ENCODE measurements at regions not wholly inside any gene's neighbourhood (a gene's known extent, or its start where the extent isn't known, plus 50 kb on each side); places are given as distances from the start of the nearest gene placed in this dataset.

GRCh38 chr6:28695715-28696114 lies 170.0 kb downstream of the GPX5 start:
- peaks cover 79% of the 10 kb centered on the region for H3K27me3 ChIP-seq
- no peak for ATAC-seq
- intact Hi-C loops (cut with DNase I), result no loop called here
- H3K4me3 ChIP-seq, result no peak overlapping the region
- no peak for TF ChIP-seq CTCF (IDR thresholded peaks at IDR 0.05)
- DNase-seq, result no peak
- H3K36me3 ChIP-seq, result no peaks in the 10 kb centered on the region
- H3K9me3 ChIP-seq, result no peaks in the 10 kb centered on the region
- no peaks in the 10 kb centered on the region for H3K4me1 ChIP-seq
- no peak overlapping the region for H3K27ac ChIP-seq

- Histone ChIP-seq H3K4me1 (no peaks in the 10 kb centered on the region), H3K27ac (no peak overlapping the region), H3K36me3 (no peaks in the 10 kb centered on the region), H3K9me3 (no peaks in the 10 kb centered on the region), H3K27me3 (peaks cover 83% of the 10 kb centered on the region), H3K4me3 (no peak overlapping the region)
- TF ChIP-seq CTCF (IDR thresholded peaks at IDR 0.05), result no peak
- intact Hi-C loops (cut with DNase I), result no loop called here
- DNase-seq (no peak), ATAC-seq (no peak)
Measured at GRCh38 chr6:28696167-28696566, 170.5 kb downstream of the GPX5 start.

- Histone ChIP-seq H3K9me3 (no peaks in the 10 kb centered on the region), H3K4me3 (no peak overlapping the region), H3K27ac (no peak overlapping the region), H3K27me3 (peaks cover 86% of the 10 kb centered on the region), H3K4me1 (no peaks in the 10 kb centered on the region), H3K36me3 (no peaks in the 10 kb centered on the region)
- intact Hi-C loops (cut with DNase I), result no loop called here
- no peak for TF ChIP-seq CTCF (IDR thresholded peaks at IDR 0.05)
- no peak for DNase-seq
- ATAC-seq, result no peak
Measured at GRCh38 chr6:28696682-28697081, 171.0 kb downstream of the GPX5 start.

GRCh38 chr6:28707387-28708282 lies 182.0 kb downstream of the GPX5 start:
- no peak overlapping the region for H3K4me3 ChIP-seq
- DNase-seq (no peak), ATAC-seq (no peak)
- H3K27ac ChIP-seq, result no peak overlapping the region
- H3K4me1 ChIP-seq, result no peaks in the 10 kb centered on the region
- H3K27me3 ChIP-seq, result peaks cover 54% of the 10 kb centered on the region
- H3K36me3 ChIP-seq, result no peaks in the 10 kb centered on the region
- no peaks in the 10 kb centered on the region for H3K9me3 ChIP-seq
- no peak for TF ChIP-seq CTCF (IDR thresholded peaks at IDR 0.05)
- intact Hi-C loops (cut with DNase I), result no loop called here

GRCh38 chr6:28709478-28710349 lies 184.0 kb downstream of the GPX5 start:
- H3K9me3 ChIP-seq, result no peaks in the 10 kb centered on the region
- no peak overlapping the region for H3K27ac ChIP-seq
- peaks cover 53% of the 10 kb centered on the region for H3K27me3 ChIP-seq
- ATAC-seq (no peak), DNase-seq (no peak)
- no peak overlapping the region for H3K4me3 ChIP-seq
- TF ChIP-seq CTCF (IDR thresholded peaks at IDR 0.05), result no peak
- intact Hi-C loops (cut with DNase I), result no loop called here
- no peaks in the 10 kb centered on the region for H3K4me1 ChIP-seq
- no peaks in the 10 kb centered on the region for H3K36me3 ChIP-seq
